T-helper 9 cell (primary cell): ENCODE measurements at regions not wholly inside any gene's neighbourhood (a gene's known extent, or its start where the extent isn't known, plus 50 kb on each side); places are given as distances from the start of the nearest gene placed in this dataset.
"Not testable (repeated sequence)": the region's sequence is repeated elsewhere in the genome, so short reads cannot be mapped to it uniquely, and the experiment has no call there.

ENCODE experiments used
- DNase-seq: peaks from one replicate; pipeline ENCODE4 v3.0.0-alpha.2; 2020

- DNase-seq, result no peak
These were observed 51.5 kb upstream of the MELK start for GRCh38 chr9:36521148-36521547.

- no peak for DNase-seq
These were observed 55.6 kb upstream of the MELK start for GRCh38 chr9:36517131-36517530.

- DNase-seq, result no peak
These were observed 68.5 kb upstream of the MELK start for GRCh38 chr9:36504156-36504555.

GRCh38 chr9:36503172-36504088, 69.3 kb upstream of the MELK start:
- DNase-seq, result no peak

- DNase-seq, result no peak
These were observed 71.0 kb upstream of the MELK start for GRCh38 chr9:36501727-36502126.

GRCh38 chr9:36500931-36501330, 71.8 kb upstream of the MELK start:
- DNase-seq, result not testable (repeated sequence)

- no peak for DNase-seq
These were observed 73.4 kb upstream of the MELK start for GRCh38 chr9:36499174-36499890.

- DNase-seq, result peak; percentile 16
These were observed 79.1 kb upstream of the MELK start for GRCh38 chr9:36493564-36493963.

- DNase-seq, result no peak
These were observed 79.8 kb upstream of the MELK start for GRCh38 chr9:36492865-36493264.

GRCh38 chr9:36489453-36489852, 83.2 kb upstream of the MELK start:
- DNase-seq, result no peak

- DNase-seq, result no peak
These were observed 84.3 kb upstream of the MELK start for GRCh38 chr9:36488389-36488756.

- peak; percentile 86 for DNase-seq
These were observed 85.0 kb upstream of the MELK start for GRCh38 chr9:36487482-36488388.

GRCh38 chr9:36486933-36487481, 85.7 kb upstream of the MELK start:
- DNase-seq, result peak; percentile 25

- peak; percentile 10 for DNase-seq
These were observed 86.3 kb upstream of the MELK start for GRCh38 chr9:36486329-36486932.

- DNase-seq, result no peak
These were observed 85.7 kb upstream of the RNF38 start for GRCh38 chr9:36485647-36486328.

GRCh38 chr9:36484124-36484523, 84.1 kb upstream of the RNF38 start:
- no peak for DNase-seq

- no peak for DNase-seq
These were observed 79.0 kb upstream of the RNF38 start for GRCh38 chr9:36479101-36479500.

GRCh38 chr9:36471359-36471758, 71.3 kb upstream of the RNF38 start:
- no peak for DNase-seq

GRCh38 chr9:36470643-36471290, 70.7 kb upstream of the RNF38 start:
- DNase-seq, result peak; percentile 46

- DNase-seq, result no peak
These were observed 63.4 kb upstream of the RNF38 start for GRCh38 chr9:36463467-36463866.

- DNase-seq, result no peak
These were observed 62.2 kb upstream of the RNF38 start for GRCh38 chr9:36462245-36462644.
